ENCODE measurements at regions not wholly inside any gene's neighbourhood (a gene's known extent, or its start where the extent isn't known, plus 50 kb on each side); places are given as distances from the start of the nearest gene placed in this dataset.

DNA sequence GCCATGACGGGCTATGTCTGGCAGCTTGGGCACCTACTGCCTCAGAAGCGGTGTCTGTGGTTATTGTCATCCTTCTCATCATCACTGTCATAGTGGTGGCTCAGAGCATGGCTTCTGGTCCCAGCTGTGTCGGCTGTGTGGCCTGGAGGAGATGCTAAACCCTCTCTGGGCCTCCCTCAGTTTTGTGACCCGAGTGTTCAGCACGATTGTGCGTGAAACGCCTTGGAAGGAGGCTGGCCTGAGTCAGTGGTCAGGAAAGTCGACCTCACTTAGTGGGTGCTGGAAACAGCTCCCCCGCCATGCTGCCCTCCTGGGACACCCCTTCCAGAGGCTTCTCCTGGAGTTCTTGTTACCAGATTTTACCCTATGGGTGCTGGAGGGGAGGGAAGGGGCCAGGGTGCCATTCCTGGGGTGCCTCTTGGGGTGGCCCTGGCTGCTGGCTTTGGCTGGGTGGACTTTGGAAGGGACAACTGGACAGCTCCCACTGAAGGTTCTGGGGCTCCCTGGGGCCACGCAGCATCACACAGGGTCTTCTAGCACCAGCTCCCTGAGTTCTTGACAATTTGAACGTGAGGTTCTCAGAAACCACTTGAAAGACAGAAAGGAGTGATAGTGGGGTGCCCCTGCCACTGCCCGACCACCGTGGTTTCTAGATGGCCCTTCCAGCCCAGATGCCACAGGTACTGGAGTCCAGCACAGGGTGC, 226.5 kb upstream of the GSE1 start:
- H3K4me3 ChIP-seq = no peak overlapping the region
- H3K27ac ChIP-seq = no peak overlapping the region
- no peaks in the 10 kb centered on the region for H3K9me3 ChIP-seq
- H3K4me1 ChIP-seq = peaks cover 9 to 30% (median 19%) of the 10 kb centered on the region in 4 donors
- DNase-seq = no peak
- in situ Hi-C loops (cut with MboI; ENCODE audit: low pct_ligation_motif_present in 1 of 4, low pct_unique_long_range_greater_than_20kb in 1 of 4, low sequenced_read_pairs in 3 of 4) = no loop called here
- TF ChIP-seq POLR2A (IDR thresholded peaks at IDR 0.05) (no peak), EP300 (IDR thresholded peaks at IDR 0.05; ENCODE audit: low read depth) (no peak), POLR2AphosphoS5 (IDR thresholded peaks at IDR 0.05) (no peak)
- TF ChIP-seq, protein P1, sequence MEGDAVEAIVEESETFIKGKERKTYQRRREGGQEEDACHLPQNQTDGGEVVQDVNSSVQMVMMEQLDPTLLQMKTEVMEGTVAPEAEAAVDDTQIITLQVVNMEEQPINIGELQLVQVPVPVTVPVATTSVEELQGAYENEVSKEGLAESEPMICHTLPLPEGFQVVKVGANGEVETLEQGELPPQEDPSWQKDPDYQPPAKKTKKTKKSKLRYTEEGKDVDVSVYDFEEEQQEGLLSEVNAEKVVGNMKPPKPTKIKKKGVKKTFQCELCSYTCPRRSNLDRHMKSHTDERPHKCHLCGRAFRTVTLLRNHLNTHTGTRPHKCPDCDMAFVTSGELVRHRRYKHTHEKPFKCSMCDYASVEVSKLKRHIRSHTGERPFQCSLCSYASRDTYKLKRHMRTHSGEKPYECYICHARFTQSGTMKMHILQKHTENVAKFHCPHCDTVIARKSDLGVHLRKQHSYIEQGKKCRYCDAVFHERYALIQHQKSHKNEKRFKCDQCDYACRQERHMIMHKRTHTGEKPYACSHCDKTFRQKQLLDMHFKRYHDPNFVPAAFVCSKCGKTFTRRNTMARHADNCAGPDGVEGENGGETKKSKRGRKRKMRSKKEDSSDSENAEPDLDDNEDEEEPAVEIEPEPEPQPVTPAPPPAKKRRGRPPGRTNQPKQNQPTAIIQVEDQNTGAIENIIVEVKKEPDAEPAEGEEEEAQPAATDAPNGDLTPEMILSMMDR (IDR thresholded peaks at IDR 0.05) = no peak
- no peaks in the 10 kb centered on the region for H3K36me3 ChIP-seq
- intact Hi-C loops (cut with DNase I; ENCODE audit: low total_unique reads) = no loop called here
- 89% methylated on average over 13 of the region's 13 CpGs; no CpG with 5 or more reads in 1 of the 2 donors for WGBS, 2 donors (ENCODE audit: low coverage in 1 of 2)
- H3K27me3 ChIP-seq = no peaks in the 10 kb centered on the region

DNA sequence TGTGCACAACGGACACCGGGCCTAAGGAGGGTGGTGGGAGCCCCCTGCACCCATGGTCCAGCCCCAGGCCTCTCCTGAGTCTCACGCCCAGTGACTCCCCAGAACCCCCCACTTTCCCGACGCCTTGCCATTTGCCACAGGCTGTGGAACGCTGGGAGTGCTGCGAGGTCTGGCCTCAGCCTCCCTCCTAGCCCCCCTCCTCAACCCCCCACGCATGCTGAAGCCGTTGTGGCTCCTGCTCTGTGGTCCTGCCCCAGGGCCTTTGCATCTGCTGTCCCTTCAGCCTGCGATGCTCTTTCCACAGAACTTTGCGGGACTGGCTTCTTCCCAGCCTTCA, 226.0 kb upstream of the GSE1 start:
- no peak for DNase-seq
- intact Hi-C loops (cut with DNase I; ENCODE audit: low total_unique reads) (no loop called here), in situ Hi-C loops (cut with MboI; ENCODE audit: low pct_ligation_motif_present in 1 of 4, low pct_unique_long_range_greater_than_20kb in 1 of 4, low sequenced_read_pairs in 3 of 4) (no loop called here)
- Histone ChIP-seq H3K27ac (no peak overlapping the region), H3K27me3 (no peaks in the 10 kb centered on the region), H3K4me3 (no peak overlapping the region), H3K9me3 (no peaks in the 10 kb centered on the region), H3K36me3 (no peaks in the 10 kb centered on the region), H3K4me1 (peaks cover 9 to 30% (median 16%) of the 10 kb centered on the region in 4 donors)
- 94% methylated on average over 11 of the region's 11 CpGs; no CpG with 5 or more reads in 1 of the 2 donors for WGBS, 2 donors (ENCODE audit: low coverage in 1 of 2)
- no peak for TF ChIP-seq POLR2A (IDR thresholded peaks at IDR 0.05)
- TF ChIP-seq, protein P1 (IDR thresholded peaks at IDR 0.05) = no peak
- TF ChIP-seq EP300 (IDR thresholded peaks at IDR 0.05; ENCODE audit: low read depth) = no peak
- TF ChIP-seq POLR2AphosphoS5 (IDR thresholded peaks at IDR 0.05) = no peak

DNA sequence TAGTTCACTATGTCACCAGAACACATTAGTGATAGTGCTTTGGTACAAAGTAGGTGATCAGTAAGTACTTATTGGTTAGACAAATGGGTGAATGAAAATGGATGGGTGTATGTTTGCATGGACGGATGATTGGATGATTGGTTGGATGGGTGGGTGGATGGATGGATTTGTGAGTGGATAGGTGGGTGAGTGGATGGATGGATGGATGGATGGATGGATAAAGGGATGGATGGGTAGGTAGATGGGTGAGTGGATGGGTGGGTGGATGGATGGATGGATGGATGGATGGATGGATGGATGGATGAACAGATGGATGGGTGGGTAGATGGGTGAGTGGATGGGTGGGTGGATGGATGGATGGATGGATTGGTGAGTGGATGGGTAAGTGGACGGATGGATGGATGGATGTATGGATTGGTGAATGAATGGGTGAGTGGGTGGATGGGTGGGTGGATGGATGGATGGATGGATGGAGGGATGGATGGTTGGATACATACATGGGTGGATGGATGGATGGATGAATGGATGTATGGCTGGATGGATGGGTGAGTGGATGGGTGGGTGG, 225.3 kb upstream of the GSE1 start:
- no peak for DNase-seq
- intact Hi-C loops (cut with DNase I; ENCODE audit: low total_unique reads) (no loop called here), in situ Hi-C loops (cut with MboI; ENCODE audit: low pct_ligation_motif_present in 1 of 4, low pct_unique_long_range_greater_than_20kb in 1 of 4, low sequenced_read_pairs in 3 of 4) (no loop called here)
- Histone ChIP-seq H3K36me3 (no peaks in the 10 kb centered on the region), H3K27ac (no peak overlapping the region), H3K27me3 (no peaks in the 10 kb centered on the region), H3K4me1 (peaks cover 9 to 30% (median 17%) of the 10 kb centered on the region in 4 donors), H3K4me3 (no peak overlapping the region), H3K9me3 (no peaks in the 10 kb centered on the region)
- TF ChIP-seq EP300 (IDR thresholded peaks at IDR 0.05; ENCODE audit: low read depth) (no peak), POLR2AphosphoS5 (IDR thresholded peaks at IDR 0.05) (no peak), POLR2A (IDR thresholded peaks at IDR 0.05) (no peak)
- TF ChIP-seq, protein P1 (IDR thresholded peaks at IDR 0.05) = no peak
- 90 to 92% methylated on average over 2 of the region's 2 CpGs for WGBS, 2 donors (ENCODE audit: low coverage in 1 of 2)

DNA sequence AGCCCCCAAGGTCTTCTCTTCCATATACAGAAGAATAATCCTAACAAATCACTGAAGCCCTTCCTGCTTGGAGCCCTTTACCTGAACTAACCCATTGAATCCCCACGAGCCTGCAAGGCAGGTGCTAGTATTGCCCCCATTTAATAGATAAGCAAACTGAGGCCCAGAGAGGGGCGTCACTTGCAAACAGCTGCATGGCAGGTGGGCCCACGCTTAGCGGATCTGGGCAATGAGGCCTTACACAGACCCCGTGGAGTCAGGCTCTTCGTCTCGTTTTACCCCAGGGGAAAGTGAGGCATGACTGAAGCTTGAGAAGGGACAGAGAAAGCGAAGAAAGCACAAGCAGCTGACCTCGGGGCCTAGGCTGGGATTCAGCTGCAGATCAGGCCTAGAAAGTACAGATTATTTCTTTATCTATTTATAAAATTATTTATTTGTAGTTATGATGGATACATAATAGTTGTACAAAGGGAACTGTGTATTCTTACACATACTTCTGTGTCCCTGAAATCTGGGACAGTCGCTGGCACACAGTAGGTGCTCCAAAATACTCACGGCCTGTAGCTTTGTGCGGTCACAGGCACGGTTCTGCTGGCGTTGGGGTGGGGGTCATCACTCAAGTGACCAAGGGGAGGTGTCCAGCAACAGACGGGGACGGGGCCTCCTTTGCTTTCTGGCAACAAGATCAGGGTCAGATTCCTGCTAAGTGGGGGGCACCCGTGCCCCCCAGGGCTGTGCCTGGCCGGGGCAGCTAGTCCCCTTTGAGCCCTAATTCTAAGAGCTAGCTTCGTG, 223.2 kb upstream of the GSE1 start:
- H3K36me3 ChIP-seq = no peaks in the 10 kb centered on the region
- no peak for TF ChIP-seq EP300 (IDR thresholded peaks at IDR 0.05; ENCODE audit: low read depth)
- TF ChIP-seq POLR2AphosphoS5 (IDR thresholded peaks at IDR 0.05) = no peak
- TF ChIP-seq, protein P1 (IDR thresholded peaks at IDR 0.05) = no peak
- no peak for TF ChIP-seq POLR2A (IDR thresholded peaks at IDR 0.05)
- in situ Hi-C loops (cut with MboI; ENCODE audit: low pct_ligation_motif_present in 1 of 4, low pct_unique_long_range_greater_than_20kb in 1 of 4, low sequenced_read_pairs in 3 of 4) (no loop called here), intact Hi-C loops (cut with DNase I; ENCODE audit: low total_unique reads) (loop anchor here (5.0 to 10.0 kb wide), 3 partner anchors 85 to 325 kb away; partner anchors contain the start of gene GSE1)
- H3K9me3 ChIP-seq = no peaks in the 10 kb centered on the region
- H3K4me3 ChIP-seq = no peak overlapping the region
- 66 to 81% methylated on average over 5 to 19 of the region's 19 CpGs for WGBS, 2 donors (ENCODE audit: low coverage in 1 of 2)
- peak overlapping the region; percentile 44 to 83 (median 60) for H3K27ac ChIP-seq
- DNase-seq = no peak
- no peaks in the 10 kb centered on the region for H3K27me3 ChIP-seq
- H3K4me1 ChIP-seq = peaks cover 11 to 35% (median 24%) of the 10 kb centered on the region in 4 donors
